Stimulated activated CD4-positive, alpha-beta T cell treated with anti-CD3 and anti-CD28 coated beads, Interleukin-2, amount 100 ng/mL, for 48 hours (primary cell): ENCODE measurements at regions not wholly inside any gene's neighbourhood (a gene's known extent, or its start where the extent isn't known, plus 50 kb on each side); places are given as distances from the start of the nearest gene placed in this dataset.
"Not testable (repeated sequence)": the region's sequence is repeated elsewhere in the genome, so short reads cannot be mapped to it uniquely, and the experiment has no call there.

ENCODE experiments used
- DNase-seq, 2 donors: peaks; one replicate each; pipeline ENCODE4 v3.0.0-alpha.2; 2020

DNA sequence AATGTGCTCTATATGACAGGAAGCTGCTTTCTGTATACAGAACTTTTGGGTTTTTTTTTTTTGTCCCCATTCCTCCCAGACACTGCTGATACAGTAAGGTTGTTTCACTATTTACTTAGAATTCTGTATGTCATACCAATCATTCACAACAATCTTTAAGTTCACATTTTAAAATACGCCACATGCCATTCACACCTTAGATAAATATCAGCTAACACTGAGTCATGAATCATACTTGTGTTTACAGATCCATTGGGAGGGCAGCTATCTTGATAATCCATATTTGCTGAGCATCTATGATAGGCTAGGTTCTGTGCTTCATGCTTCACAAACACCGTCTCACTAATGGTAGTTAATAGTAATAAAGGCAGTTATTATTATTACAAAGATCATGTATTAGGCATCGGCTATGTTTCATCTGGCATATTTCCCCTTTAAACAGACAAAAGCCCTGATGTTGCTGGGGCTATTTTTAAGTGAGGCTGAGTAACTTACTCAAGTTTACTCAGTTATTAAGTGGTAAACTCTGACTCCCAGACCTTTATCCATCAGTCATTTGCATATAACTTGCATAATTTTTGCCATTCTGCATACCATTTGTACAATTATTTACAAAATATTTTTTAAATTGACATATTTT, 152.2 kb upstream of the HMHB1 start:
- DNase-seq = no peak

DNA sequence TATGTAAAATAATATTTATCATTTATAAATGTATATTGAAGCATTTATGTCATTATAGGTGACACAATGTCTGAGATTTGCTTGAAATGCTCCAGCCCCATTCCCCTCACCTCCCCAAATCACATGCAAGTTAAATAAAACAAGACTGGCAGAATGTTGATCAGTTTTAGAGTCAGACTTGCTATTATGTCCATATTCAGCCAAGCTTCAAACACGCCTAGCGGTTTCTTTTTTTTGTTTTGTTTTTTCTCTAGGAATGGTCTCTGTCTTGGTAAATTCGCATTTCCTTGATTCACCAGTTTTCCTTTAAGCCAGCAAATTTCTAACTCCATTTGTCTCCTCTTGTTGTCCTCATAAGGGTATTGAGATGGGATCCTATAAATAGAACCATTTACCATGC, 153.0 kb upstream of the HMHB1 start:
- DNase-seq = no peak

GRCh38 chr5:143657647-143658285, 154.2 kb upstream of the HMHB1 start:
- DNase-seq = no peak

DNA sequence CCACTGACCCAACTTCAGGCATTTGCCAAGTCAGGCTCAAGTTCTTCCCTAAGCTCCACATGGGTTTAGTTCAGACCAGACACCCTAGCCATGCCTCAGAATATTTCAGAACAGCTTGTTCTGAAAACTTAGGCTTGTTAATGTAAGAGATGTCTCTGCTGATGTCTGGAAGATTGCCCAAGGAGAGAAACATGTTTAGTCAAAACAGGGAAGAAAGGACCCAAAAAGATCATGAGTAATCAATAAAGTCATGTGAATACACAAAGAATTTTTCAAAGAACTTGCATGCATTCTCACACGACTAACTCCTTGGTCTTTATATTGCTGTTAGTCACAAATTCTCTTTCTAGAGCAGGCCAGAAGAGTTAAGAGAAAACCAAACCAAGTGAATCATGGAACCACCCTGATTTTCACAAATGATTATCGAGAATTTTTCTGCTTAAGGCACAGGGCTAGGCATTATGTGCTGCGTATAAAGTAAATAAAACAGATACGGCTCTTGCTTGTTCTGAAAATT, 158.1 kb upstream of the HMHB1 start:
- no peak for DNase-seq

DNA sequence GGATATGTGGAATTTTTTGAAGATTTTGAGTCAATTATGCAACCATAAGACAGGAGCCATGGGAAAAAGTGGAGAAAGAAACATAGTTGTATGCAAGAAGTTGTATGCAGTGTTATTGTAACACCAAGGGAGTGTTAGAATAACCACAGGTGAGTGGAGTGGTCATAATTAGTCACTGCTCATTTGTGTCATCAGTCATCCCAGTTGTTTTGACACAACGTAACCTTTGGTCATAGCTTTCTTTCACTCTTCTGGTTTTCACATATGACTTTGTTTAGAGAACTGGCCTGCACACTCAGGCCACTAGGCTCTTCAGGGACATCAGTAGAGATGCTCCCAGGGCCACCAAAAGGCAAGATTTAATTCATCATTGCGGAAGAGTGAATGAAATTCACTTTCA, 158.7 kb upstream of the HMHB1 start:
- no peak for DNase-seq

GRCh38 chr5:143652108-143652700, 159.8 kb upstream of the HMHB1 start:
- DNase-seq = peak in 1 of 2 donors; percentile 23

DNA sequence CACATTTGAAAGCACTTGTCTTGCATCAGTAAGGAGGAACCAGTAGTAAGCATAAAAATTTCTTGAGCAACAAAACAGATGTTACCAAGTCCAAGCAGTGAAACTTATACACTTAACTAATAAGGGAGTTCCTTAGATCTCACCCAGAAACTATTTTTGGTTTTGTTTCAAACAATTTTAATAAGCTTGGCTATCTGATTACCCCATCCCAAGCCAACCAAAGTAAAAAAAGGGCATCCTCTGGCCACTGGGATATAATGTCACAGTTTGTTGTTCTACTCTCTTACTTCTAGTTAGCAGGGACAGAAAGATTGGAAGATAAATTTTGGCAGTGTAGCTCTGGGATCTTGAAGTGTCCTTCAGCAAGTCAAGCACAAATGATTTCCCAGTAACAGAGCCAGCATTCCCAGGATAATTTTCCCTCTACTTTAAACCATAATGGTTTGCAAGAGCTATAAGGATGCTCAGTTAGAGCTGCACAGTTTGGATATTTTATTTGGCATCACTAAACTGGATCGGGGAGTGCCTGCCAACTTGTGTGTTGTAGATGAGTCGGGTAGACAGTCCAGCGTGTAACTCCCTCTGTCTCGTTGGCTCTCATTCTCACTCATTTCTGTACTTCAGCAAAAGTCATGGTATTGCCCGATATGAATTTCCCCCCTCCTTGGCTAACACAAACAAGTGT, 161.9 kb upstream of the HMHB1 start:
- no peak for DNase-seq

GRCh38 chr5:143648696-143649095, 163.3 kb upstream of the HMHB1 start:
- DNase-seq = no peak

GRCh38 chr5:143646961-143647360, 165.0 kb upstream of the HMHB1 start:
- DNase-seq = no peak

- DNase-seq = no peak
These were observed 166.6 kb upstream of the HMHB1 start for GRCh38 chr5:143645356-143645755.

GRCh38 chr5:143644727-143645126, 167.2 kb upstream of the HMHB1 start:
- no peak for DNase-seq

DNA sequence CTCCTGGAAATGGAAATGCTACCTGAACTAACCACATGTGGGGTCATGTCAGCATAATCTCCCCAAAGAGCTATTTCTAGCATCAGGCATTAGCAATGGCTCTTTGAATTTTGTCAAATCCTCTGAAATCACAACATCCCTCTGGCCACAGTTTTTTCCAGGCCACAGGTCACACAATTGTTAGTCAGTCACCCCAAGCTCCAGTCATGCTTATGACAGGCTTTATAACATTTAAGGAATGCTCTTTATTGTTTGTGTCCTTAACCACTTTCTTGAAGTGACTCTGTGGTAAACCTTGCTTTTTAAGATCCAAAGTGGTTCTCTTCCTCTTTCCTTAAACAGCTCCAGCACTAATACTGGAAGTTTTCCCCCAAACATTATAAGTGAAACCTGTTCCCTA, 169.2 kb upstream of the HMHB1 start:
- no peak for DNase-seq

GRCh38 chr5:143641549-143642355, 170.2 kb upstream of the HMHB1 start:
- DNase-seq = no peak

- DNase-seq = no peak
These were observed 173.3 kb upstream of the HMHB1 start for GRCh38 chr5:143638654-143639053.

- no peak for DNase-seq
These were observed 174.9 kb upstream of the HMHB1 start for GRCh38 chr5:143636931-143637528.

GRCh38 chr5:143635888-143636287, 176.1 kb upstream of the HMHB1 start:
- no peak for DNase-seq

DNA sequence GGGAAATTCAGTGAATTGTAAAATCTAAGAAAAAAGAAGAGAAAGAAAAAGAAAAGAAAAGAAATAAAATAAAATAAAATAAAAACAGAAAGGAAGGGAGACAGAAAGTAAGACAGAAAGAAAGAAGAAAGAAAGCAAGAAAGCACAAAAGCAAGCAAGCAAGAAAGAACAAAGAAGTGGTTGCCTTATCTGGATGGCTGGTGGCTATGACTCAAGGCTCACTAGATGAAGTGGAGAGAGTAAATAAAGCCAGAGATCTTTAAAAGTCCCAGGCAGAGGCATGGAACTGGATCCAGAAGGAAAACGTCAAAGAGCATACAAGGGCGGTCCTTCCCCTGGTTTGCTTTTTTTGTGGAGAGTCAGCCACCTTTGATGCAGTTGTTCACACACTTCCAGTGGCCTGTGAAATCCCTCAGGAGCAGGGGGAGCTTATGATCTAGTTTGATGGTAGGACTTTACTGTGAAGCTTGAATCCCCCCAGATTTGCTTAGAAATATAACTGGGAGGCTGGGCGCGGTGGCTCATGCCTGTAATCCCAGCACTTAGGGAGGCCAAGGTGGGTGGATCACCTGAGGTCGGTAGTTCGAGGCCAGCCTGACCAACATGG, 176.7 kb upstream of the HMHB1 start:
- no peak for DNase-seq

GRCh38 chr5:143634689-143635088, 177.3 kb upstream of the HMHB1 start:
- DNase-seq = no peak

GRCh38 chr5:143629871-143630659, 181.9 kb upstream of the HMHB1 start:
- no peak for DNase-seq

DNA sequence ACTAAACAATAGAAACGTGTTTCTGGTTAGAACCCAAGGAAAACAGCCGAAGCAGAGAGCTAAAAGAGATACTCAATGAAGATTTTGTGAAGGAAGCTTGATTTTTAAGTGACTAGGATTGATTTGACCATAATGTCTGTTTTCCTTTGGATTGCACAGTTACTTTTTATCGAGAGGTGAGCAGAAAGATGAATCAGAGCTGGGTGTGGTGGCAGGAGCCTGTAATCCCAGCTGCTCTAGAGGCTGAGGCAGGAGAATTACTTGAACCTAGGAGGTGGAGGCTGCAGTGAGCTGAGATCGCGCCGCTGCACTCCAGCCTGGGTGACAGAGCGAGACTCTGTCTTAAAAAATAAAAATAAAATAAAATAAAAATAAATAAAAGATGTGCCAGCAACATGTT, 186.9 kb upstream of the HMHB1 start:
- DNase-seq = not testable (repeated sequence)

- no peak for DNase-seq
These were observed 187.5 kb upstream of the HMHB1 start for GRCh38 chr5:143624465-143624864.
